Colonic mucosa (tissue), 4 donors: ENCODE measurements at regions not wholly inside any gene's neighbourhood (a gene's known extent, or its start where the extent isn't known, plus 50 kb on each side); places are given as distances from the start of the nearest gene placed in this dataset.

Source experiments
- DNase-seq: peaks from one replicate; pipeline ENCODE4 v3.0.0-alpha.2; 2020
- H3K27ac ChIP-seq: fragments of 200-600 bp; one replicate; pipeline ENCODE4 v1.8.0; 2021
- H3K27me3 ChIP-seq: fragments of 200-600 bp; one replicate; pipeline ENCODE4 v1.8.0; 2021
- H3K36me3 ChIP-seq: fragments of 200-600 bp; one replicate; pipeline ENCODE4 v1.8.0; 2021
- H3K4me1 ChIP-seq: fragments of 200-600 bp; one replicate; pipeline ENCODE4 v1.8.0; 2021; ENCODE audit warnings: mild to moderate bottlenecking
- H3K4me3 ChIP-seq: fragments of 200-600 bp; one replicate; pipeline ENCODE4 v1.8.0; 2021
- H3K9ac ChIP-seq, 2 donors: one replicate each; pipeline ENCODE4 v1.7.0; 2013; ENCODE audit warnings: control low read depth in 2 of 2, low read depth in 2 of 2, low read length in 2 of 2
- H3K9me3 ChIP-seq: fragments of 200-600 bp; one replicate; pipeline ENCODE4 v1.8.0; 2021
- intact Hi-C: fragments of 100-400 bp; cut with DNase I; formaldehyde crosslinking; loops from one replicate; pipeline ENCODE4 v1.14.1; 2022
- TF ChIP-seq, protein P1 (sequence below): fragments of 200-600 bp; IDR thresholded peaks from one replicate; pipeline ENCODE4 v1.8.0; 2022; ENCODE audit warnings: antibody characterized with exemption, mild to moderate bottlenecking
- donor health status: healthy.
- donor health status: DM: no; HTN: no; CAD: no.
- donor health status: DM: no; HTN: no; CAD: no.

DNA sequence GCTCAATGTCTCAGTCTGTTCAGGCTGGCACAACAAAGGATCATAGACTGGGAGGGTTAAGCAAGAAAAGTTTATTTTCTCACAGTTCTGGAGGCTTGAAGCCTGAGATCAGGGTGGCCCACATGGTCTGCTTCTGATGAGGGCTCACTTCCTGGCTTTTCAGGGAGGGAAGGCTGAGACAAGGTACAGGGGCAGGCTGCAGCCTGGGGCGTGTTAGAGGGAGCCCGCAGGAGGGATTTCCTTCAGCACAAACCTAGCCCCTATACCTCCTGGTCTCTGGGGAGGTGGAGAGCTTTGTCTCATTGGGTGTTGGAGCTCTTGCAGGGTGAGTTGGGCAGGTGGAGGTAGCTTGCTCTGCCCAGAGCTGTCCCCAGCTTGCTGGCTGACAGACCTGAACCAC lies 81.1 kb upstream of the GPR6 start:
- no peak overlapping the region for H3K27ac ChIP-seq
- TF ChIP-seq, protein P1, sequence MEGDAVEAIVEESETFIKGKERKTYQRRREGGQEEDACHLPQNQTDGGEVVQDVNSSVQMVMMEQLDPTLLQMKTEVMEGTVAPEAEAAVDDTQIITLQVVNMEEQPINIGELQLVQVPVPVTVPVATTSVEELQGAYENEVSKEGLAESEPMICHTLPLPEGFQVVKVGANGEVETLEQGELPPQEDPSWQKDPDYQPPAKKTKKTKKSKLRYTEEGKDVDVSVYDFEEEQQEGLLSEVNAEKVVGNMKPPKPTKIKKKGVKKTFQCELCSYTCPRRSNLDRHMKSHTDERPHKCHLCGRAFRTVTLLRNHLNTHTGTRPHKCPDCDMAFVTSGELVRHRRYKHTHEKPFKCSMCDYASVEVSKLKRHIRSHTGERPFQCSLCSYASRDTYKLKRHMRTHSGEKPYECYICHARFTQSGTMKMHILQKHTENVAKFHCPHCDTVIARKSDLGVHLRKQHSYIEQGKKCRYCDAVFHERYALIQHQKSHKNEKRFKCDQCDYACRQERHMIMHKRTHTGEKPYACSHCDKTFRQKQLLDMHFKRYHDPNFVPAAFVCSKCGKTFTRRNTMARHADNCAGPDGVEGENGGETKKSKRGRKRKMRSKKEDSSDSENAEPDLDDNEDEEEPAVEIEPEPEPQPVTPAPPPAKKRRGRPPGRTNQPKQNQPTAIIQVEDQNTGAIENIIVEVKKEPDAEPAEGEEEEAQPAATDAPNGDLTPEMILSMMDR: no peak
- no peaks in the 10 kb centered on the region for H3K9me3 ChIP-seq
- no peaks in the 10 kb centered on the region for H3K27me3 ChIP-seq
- DNase-seq: no peak
- no peaks in the 10 kb centered on the region for H3K36me3 ChIP-seq
- intact Hi-C loops: no loop called here
- H3K4me3 ChIP-seq: no peak overlapping the region
- H3K4me1 ChIP-seq: no peaks in the 10 kb centered on the region
- H3K9ac ChIP-seq: no peak overlapping the region

DNA sequence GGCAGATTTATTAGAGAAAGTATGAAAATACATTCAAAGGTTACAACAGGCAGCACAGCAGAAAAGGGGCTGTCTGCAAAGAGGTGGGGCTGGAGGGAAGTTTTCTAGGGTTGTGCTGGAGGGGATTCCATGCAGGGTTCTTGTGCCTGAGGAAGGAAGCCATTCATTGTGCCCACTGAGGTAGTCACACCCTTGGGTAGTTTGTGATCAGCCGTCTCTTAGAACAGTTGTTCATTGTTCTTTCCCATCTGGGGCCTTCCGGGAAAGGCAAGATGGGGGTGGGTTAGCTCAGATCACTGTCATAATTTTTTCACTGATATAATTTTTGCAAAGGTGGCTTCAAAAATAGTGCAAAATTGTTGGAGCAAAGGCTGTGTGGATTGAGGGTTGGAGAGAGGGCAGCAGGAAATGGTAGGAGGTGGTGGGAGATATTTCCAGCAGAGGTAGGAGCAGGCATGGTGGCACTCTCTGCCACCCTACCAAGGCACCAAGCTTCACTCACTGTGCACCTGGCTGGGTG lies 80.5 kb upstream of the GPR6 start:
- H3K27me3 ChIP-seq: no peaks in the 10 kb centered on the region
- H3K4me3 ChIP-seq: no peak overlapping the region
- DNase-seq: no peak
- intact Hi-C loops: no loop called here
- no peaks in the 10 kb centered on the region for H3K36me3 ChIP-seq
- no peaks in the 10 kb centered on the region for H3K4me1 ChIP-seq
- H3K27ac ChIP-seq: no peak overlapping the region
- H3K9me3 ChIP-seq: no peaks in the 10 kb centered on the region
- TF ChIP-seq, protein P1: no peak
- no peak overlapping the region for H3K9ac ChIP-seq

DNA sequence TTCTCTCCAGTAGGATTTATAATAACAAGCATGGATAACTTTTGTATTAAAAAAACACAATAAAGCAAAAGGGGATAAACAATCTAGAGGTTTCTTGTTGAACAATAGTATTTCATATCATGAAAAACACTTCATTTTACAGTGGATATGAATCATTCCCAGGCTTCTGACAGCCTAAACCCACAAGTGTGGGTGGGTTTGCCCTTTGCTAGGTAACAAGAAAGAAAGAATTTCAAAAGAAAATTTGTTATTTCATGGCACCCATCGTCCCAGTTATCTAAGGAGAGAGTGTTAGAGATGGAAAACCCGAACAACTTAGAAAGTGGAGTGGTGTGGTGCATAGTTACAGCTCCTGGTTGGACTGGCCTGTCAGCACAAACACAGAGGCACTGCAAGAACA lies 76.1 kb upstream of the GPR6 start:
- no peak overlapping the region for H3K9ac ChIP-seq
- intact Hi-C loops: no loop called here
- TF ChIP-seq, protein P1: no peak

DNA sequence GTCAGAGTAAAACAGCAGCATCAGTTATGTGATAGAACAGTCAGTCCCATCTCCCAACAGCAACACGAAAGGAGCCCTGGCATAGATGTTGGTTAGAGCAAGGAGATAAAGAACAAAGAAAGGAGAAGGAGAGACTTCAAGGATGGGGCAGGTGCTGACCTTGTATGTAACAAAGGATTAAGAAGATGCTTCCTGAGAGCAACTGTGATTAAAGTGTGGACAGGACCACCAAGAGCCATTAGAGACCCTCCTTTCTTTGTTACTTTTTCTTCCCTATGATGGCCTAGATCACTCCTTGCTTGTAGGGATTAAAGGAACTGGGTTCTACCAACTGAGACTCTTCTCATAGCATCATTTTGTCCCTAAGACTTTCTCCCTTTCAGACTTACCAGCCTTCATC lies 75.2 kb upstream of the GPR6 start:
- Histone ChIP-seq H3K27ac (no peak overlapping the region), H3K9ac (no peak overlapping the region), H3K4me1 (no peaks in the 10 kb centered on the region), H3K27me3 (no peaks in the 10 kb centered on the region), H3K36me3 (no peaks in the 10 kb centered on the region), H3K4me3 (no peak overlapping the region), H3K9me3 (no peaks in the 10 kb centered on the region)
- TF ChIP-seq, protein P1: no peak
- no peak for DNase-seq
- intact Hi-C loops: no loop called here

More for the DNA sequence above, 76.1 kb upstream of the GPR6 start:
- DNase-seq: no peak
- H3K27me3 ChIP-seq: no peaks in the 10 kb centered on the region
- H3K36me3 ChIP-seq: no peaks in the 10 kb centered on the region
- H3K9me3 ChIP-seq: no peaks in the 10 kb centered on the region
- H3K4me1 ChIP-seq: no peaks in the 10 kb centered on the region
- H3K4me3 ChIP-seq: no peak overlapping the region
- H3K27ac ChIP-seq: no peak overlapping the region

DNA sequence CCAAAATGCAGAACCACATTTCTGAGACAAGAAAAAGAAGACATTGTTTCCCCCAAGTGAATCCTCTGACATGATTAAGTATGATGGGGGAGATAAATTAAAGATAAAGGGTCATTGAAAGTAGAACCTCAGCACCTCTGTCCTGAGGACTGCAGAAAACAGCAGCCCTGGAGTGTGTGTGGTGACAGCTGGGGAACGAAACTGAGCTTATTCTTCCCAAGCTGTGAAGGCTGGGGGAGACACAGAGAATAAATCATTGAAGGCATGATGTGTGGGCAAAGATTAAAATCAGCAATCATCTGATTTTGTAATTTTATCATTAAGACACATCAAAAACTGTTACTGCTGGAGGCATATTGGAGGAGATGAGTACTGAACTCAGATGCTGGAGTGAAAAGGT lies 67.5 kb upstream of the GPR6 start:
- Histone ChIP-seq H3K9ac (no peak overlapping the region), H3K27ac (no peak overlapping the region), H3K27me3 (no peaks in the 10 kb centered on the region), H3K4me1 (no peaks in the 10 kb centered on the region), H3K36me3 (no peaks in the 10 kb centered on the region), H3K9me3 (no peaks in the 10 kb centered on the region), H3K4me3 (no peak overlapping the region)
- TF ChIP-seq, protein P1: no peak
- intact Hi-C loops: no loop called here
- no peak for DNase-seq
